BLaER1 treated with 17β-estradiol and CSF1 and Interleukin-3, amounts not matched to agents 10 nM and 100 nM (cell line): ENCODE measurements at regions not wholly inside any gene's neighbourhood (a gene's known extent, or its start where the extent isn't known, plus 50 kb on each side); places are given as distances from the start of the nearest gene placed in this dataset.
"Not testable (repeated sequence)": the region's sequence is repeated elsewhere in the genome, so short reads cannot be mapped to it uniquely, and the experiment has no call there.

Experiments
- H3K27ac ChIP-seq, 11 experiments: shearing (Covaris generic); formaldehyde crosslinking; 2 replicates each; pipeline ENCODE4 v1.8.1; 2022
- H3K27me3 ChIP-seq, 11 experiments: shearing (Covaris generic); formaldehyde crosslinking; 2 replicates each; pipeline ENCODE4 v1.8.1; 2022
- H3K36me3 ChIP-seq, 11 experiments: shearing (Covaris generic); formaldehyde crosslinking; 2 replicates each; pipeline ENCODE4 v1.8.1; 2022
- H3K4me1 ChIP-seq, 10 experiments: shearing (Covaris generic); formaldehyde crosslinking; 2 replicates each; pipeline ENCODE4 v1.8.1; 2022
- H3K4me2 ChIP-seq, 11 experiments: shearing (Covaris generic); formaldehyde crosslinking; 2 replicates each; pipeline ENCODE4 v1.8.1; 2022
- H3K4me3 ChIP-seq, 10 experiments: shearing (Covaris generic); formaldehyde crosslinking; 2 replicates each; pipeline ENCODE4 v1.8.1; 2022
- H3K9ac ChIP-seq, 11 experiments: shearing (Covaris generic); formaldehyde crosslinking; 2 replicates each; pipeline ENCODE4 v1.8.1; 2022
- H3K9me3 ChIP-seq, 11 experiments: shearing (Covaris generic); formaldehyde crosslinking; replicated peaks in 1 of 11; 2 replicates each; pipeline ENCODE4 v1.8.1; 2022
- H4K20me1 ChIP-seq, 11 experiments: shearing (Covaris generic); formaldehyde crosslinking; 2 replicates each; pipeline ENCODE4 v1.8.1; 2022
- Cebpa-rat ChIP-seq, 11 experiments: shearing (Covaris generic); IDR thresholded peaks; 2 replicates each; pipeline ENCODE4 v1.8.1; 2022

DNA sequence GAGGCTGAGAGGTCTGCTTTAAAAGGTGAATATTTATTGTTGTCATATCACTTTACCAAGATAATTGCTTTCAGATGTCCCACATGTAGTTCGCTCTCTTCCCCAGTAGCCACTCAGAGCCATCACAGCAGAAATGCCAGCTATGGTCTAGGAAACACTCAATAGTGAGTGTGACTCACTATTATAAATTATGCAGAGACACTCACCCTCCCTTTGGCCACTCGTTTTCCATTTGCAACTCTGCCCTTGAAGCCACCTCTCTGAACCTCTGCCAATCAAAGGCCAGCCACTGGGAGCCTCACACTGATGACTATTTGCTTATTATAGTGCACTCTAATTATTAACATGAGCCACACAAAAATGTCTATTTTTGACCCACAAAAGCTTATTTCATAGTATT lies 328.1 kb upstream of the ATP10A start:
- no peak for TF ChIP-seq Cebpa-rat (IDR thresholded peaks at IDR 0.05)
- H3K4me1 ChIP-seq, result no peaks in the 10 kb centered on the region
- no peak overlapping the region for H3K4me2 ChIP-seq

DNA sequence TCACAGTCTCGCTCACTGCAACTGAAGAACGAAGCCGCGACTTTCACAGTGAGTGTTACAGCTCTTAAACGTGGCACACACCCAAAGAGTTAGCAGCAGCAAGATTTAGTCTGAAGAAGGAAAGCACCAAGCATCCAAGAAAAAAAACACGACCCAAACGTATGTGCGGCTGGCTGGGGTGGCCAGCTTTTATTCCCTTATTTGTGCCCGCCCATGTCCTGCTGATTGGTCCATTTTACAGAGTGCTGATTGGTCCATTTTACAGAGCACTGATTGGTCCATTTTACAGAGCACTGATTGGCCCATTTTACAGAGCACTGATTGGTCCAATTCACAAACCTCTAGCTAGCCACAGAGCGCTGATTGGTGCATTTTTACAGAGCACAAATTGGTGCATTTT lies 323.0 kb upstream of the ATP10A start:
- H4K20me1 ChIP-seq, H3K9ac ChIP-seq, H3K4me2 ChIP-seq, H3K4me3 ChIP-seq, H3K27me3 ChIP-seq, H3K36me3 ChIP-seq, H3K4me1 ChIP-seq, H3K27ac ChIP-seq: not testable (repeated sequence)
- peaks cover 10 to 20% (median 15%) of the 10 kb centered on the region in 11 experiments; a peak in 19 of 22 replicates for H3K9me3 ChIP-seq

More for the DNA sequence above, 328.1 kb upstream of the ATP10A start:
- H3K9ac ChIP-seq, result no peak overlapping the region
- H3K4me3 ChIP-seq, result no peak overlapping the region
- H3K27me3 ChIP-seq, result no peaks in the 10 kb centered on the region
- no peak overlapping the region for H3K27ac ChIP-seq
- H4K20me1 ChIP-seq, result no peaks in the 10 kb centered on the region
- no peaks in the 10 kb centered on the region for H3K36me3 ChIP-seq
- peaks cover 4 to 14% (median 10%) of the 10 kb centered on the region in 11 experiments; a peak in 19 of 22 replicates for H3K9me3 ChIP-seq

DNA sequence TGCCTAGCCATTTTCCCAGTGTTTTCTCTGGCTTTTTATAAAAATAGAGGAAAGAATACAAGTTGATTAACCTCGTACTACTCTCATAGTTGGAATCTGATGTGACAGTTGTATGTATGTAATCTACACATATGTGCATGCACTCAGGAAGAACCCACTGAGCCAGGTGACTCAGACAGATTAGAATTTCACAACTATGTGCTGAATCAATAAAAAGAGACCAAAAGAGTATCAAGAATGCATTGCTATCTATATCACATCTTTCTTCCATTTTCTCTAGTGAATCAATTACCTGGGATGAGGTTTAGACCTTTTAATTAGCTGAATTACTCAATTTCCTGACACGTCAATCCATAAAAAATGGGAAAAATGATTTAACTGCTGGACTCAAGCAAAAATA lies 319.3 kb upstream of the ATP10A start:
- no peak for TF ChIP-seq Cebpa-rat (IDR thresholded peaks at IDR 0.05)
- H3K9me3 ChIP-seq, result peaks cover 10 to 18% (median 15%) of the 10 kb centered on the region in 11 experiments; a peak in 19 of 22 replicates
- peaks cover 0 to 7% (median 0%) of the 10 kb centered on the region in 10 experiments; a peak in 5 of 20 replicates for H3K4me1 ChIP-seq

DNA sequence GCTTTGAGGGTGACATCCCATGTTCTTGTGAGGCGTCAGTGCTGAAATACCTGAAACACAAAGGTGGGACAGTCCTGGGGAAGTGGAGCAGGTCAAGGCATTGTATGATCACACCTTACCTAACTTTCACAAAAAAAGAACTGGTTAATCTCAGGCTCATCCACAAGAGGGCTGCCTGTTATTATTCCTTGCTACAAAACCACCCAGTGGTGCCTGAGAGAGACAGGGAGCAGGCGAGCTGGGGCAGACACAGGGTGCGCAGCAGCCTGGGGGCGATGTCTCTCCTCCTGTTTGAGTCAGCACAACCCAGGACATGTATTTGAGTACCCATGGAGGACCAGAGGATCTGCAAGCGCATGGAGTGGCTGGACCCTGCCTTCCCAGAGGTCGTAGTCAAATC lies 316.8 kb upstream of the ATP10A start:
- no peaks in the 10 kb centered on the region for H3K9me3 ChIP-seq
- no peaks in the 10 kb centered on the region for H3K27me3 ChIP-seq
- no peak overlapping the region for H3K4me3 ChIP-seq
- no peak overlapping the region for H3K27ac ChIP-seq
- no peaks in the 10 kb centered on the region for H3K36me3 ChIP-seq
- no peak overlapping the region for H3K9ac ChIP-seq
- H3K4me2 ChIP-seq, result no peak overlapping the region
- peaks cover 0 to 7% (median 0%) of the 10 kb centered on the region in 10 experiments; a peak in 5 of 20 replicates for H3K4me1 ChIP-seq
- no peaks in the 10 kb centered on the region for H4K20me1 ChIP-seq
- TF ChIP-seq Cebpa-rat (IDR thresholded peaks at IDR 0.05), result no peak

More for the DNA sequence above, 319.3 kb upstream of the ATP10A start:
- no peak overlapping the region for H3K9ac ChIP-seq
- no peaks in the 10 kb centered on the region for H3K36me3 ChIP-seq
- H3K27me3 ChIP-seq, result no peaks in the 10 kb centered on the region
- H4K20me1 ChIP-seq, result no peaks in the 10 kb centered on the region
- H3K4me3 ChIP-seq, result no peak overlapping the region
- H3K27ac ChIP-seq, result no peak overlapping the region
- H3K4me2 ChIP-seq, result no peak overlapping the region

DNA sequence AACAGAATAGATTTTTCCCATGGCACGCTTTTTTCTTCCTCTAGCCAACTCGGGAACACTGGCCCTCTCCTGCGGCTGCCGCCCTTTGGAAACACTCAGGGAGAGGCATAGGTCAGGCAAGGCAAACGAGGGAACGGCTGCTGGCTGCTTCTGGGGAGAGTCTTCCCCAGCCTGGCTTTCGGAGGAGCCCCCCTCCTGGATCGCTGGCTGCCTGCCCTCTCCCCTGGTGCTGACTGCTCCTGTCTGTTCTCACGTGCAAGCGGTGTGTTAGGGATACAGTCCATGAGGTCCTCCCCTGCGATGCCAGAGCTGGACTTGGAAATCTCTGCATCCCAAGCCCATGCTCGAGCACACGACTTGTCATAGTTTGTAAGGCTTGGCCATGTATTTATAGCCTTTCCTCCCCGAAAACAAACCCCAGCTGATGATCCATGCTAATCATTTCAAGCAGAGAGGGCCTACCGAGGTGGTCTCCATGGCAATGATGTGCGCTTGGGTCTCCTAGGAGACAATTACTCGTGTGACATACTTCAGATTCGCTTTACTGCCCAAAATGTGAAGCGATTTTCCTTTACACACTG lies 315.6 kb upstream of the ATP10A start:
- H3K4me1 ChIP-seq, result peaks cover 0 to 7% (median 0%) of the 10 kb centered on the region in 10 experiments; a peak in 5 of 20 replicates
- H3K27ac ChIP-seq, result no peak overlapping the region
- no peak for TF ChIP-seq Cebpa-rat (IDR thresholded peaks at IDR 0.05)
- no peaks in the 10 kb centered on the region for H4K20me1 ChIP-seq
- H3K9ac ChIP-seq, result no peak overlapping the region
- H3K4me2 ChIP-seq, result peak overlapping the region in 3 of 11 experiments; percentile 16 to 30 (median 16); a peak in 2 of 22 replicates
- H3K9me3 ChIP-seq, result no peaks in the 10 kb centered on the region
- H3K27me3 ChIP-seq, result no peaks in the 10 kb centered on the region
- H3K36me3 ChIP-seq, result no peaks in the 10 kb centered on the region
- no peak overlapping the region for H3K4me3 ChIP-seq

DNA sequence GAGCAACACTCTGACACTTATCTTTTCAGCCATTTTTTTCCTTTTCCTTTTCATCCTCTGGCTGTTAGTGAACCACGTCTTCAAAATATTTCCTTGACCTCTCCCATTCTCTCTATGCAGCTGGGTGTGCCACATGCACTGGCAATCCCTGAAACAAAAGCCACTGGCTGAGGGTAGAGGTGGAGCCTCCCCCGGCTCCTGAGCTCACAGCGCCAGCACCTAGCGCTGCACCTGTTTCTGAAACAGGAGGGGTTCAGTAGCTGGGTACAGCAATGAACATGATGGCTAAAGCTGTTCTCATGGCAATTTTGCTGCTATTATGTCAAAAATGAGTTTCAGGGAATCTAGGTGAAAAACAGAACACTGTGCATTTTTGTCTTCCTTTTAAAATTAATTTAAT lies 314.7 kb upstream of the ATP10A start:
- no peak for TF ChIP-seq Cebpa-rat (IDR thresholded peaks at IDR 0.05)
- H3K4me3 ChIP-seq, result no peak overlapping the region
- no peaks in the 10 kb centered on the region for H4K20me1 ChIP-seq
- no peak overlapping the region for H3K9ac ChIP-seq
- no peaks in the 10 kb centered on the region for H3K36me3 ChIP-seq
- no peak overlapping the region for H3K27ac ChIP-seq
- no peak overlapping the region for H3K4me2 ChIP-seq
- peaks cover 0 to 7% (median 0%) of the 10 kb centered on the region in 10 experiments; a peak in 5 of 20 replicates for H3K4me1 ChIP-seq
- no peaks in the 10 kb centered on the region for H3K9me3 ChIP-seq
- no peaks in the 10 kb centered on the region for H3K27me3 ChIP-seq

DNA sequence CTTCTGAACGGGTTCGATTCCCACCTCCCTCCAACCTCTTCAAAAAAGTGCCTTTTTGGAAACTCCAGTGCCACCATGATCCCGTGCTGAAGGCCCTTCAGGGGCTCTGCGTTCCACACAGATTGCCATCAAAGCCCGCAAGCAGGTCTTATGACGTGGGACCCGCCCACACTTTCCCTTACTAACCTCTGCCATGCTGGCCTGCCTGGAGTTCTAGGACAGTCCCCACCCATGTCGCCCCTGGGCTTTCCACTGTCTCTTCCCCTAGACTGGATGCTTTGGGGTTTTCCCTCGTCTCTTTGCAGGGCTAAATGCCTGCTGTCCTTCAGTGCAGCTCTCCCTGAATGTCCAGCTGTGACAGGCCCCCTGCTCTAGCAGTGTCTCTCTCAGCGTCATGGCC lies 313.7 kb upstream of the ATP10A start:
- H3K36me3 ChIP-seq, result no peaks in the 10 kb centered on the region
- H3K9me3 ChIP-seq, result no peaks in the 10 kb centered on the region
- H3K27ac ChIP-seq, result no peak overlapping the region
- H3K4me3 ChIP-seq, result no peak overlapping the region
- H3K27me3 ChIP-seq, result no peaks in the 10 kb centered on the region
- no peak overlapping the region for H3K9ac ChIP-seq
- TF ChIP-seq Cebpa-rat (IDR thresholded peaks at IDR 0.05), result no peak
- H4K20me1 ChIP-seq, result no peaks in the 10 kb centered on the region
- H3K4me1 ChIP-seq, result peaks cover 0 to 7% (median 0%) of the 10 kb centered on the region in 10 experiments; a peak in 5 of 20 replicates
- H3K4me2 ChIP-seq, result no peak overlapping the region

DNA sequence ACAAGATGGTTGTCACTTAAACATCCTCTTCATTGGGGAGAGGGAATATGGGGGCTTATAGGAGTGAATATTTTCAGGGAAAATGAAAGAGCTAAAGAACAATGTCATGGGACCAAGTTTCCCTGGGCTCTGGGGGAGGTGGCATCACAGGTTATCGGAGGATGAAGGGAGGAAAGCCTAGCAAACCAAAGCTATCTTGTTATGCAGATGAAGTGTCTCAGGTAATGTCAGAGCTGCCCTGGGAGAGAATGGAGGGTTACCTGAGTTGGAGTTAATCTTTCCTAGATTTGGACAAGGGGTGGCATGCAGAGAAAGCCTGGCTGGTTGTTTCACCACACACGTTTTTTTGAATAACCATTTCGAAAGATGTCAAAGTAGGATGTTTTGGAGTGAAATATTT lies 308.1 kb upstream of the ATP10A start:
- TF ChIP-seq Cebpa-rat (IDR thresholded peaks at IDR 0.05), result no peak
- Histone ChIP-seq H3K4me2 (no peak overlapping the region), H4K20me1 (no peaks in the 10 kb centered on the region), H3K4me1 (peaks cover 0 to 3% (median 0%) of the 10 kb centered on the region in 10 experiments; a peak in 1 of 20 replicates), H3K27me3 (no peaks in the 10 kb centered on the region), H3K9ac (no peak overlapping the region), H3K4me3 (no peak overlapping the region), H3K27ac (no peak overlapping the region), H3K36me3 (no peaks in the 10 kb centered on the region), H3K9me3 (no peaks in the 10 kb centered on the region)

DNA sequence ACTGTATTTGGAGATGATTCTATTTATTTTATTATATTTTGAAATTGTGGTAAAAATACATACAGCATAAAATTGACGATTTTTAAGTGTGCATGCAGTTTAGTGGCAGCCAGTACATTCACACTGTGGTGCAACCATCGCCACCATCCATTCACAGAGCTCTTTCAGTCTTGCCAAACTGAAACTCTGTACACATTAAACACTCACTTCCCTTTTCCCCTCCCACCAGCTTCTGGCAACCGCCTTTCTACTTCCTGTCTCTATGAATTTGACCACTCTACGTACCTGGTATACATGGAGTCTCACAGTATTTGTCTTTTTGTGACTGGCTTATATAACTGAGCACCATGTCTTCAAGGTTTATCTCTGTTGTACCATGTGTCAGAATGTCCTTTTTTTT lies 303.3 kb upstream of the ATP10A start:
- Histone ChIP-seq H3K4me1 (peaks cover 0 to 5% (median 0%) of the 10 kb centered on the region in 10 experiments; a peak in 1 of 20 replicates), H3K9ac (no peak overlapping the region), H3K36me3 (no peaks in the 10 kb centered on the region), H3K4me3 (no peak overlapping the region), H3K9me3 (peaks cover 0 to 3% (median 0%) of the 10 kb centered on the region in 11 experiments; a peak in 1 of 22 replicates), H4K20me1 (no peaks in the 10 kb centered on the region), H3K4me2 (no peak overlapping the region), H3K27me3 (no peaks in the 10 kb centered on the region), H3K27ac (no peak overlapping the region)
- no peak for TF ChIP-seq Cebpa-rat (IDR thresholded peaks at IDR 0.05)

DNA sequence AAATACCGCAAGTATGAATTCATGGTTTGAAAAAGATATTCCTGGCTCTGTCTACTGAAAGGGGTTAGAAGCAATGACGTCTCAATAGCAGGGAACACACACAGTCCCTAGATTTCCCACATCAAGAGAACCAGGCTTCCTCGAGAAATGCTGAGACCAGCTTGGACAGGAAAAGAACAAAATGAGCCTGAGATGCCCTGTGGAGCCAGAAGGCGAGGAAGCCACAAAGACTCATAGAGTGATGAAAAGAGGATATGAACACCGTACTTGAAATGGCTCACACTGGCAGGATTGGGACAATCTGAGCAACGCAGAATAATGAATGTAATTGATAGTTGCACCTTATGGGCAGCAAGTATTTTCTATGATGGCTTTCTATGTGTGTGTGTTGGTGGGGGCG lies 302.4 kb upstream of the ATP10A start:
- Histone ChIP-seq H3K9me3 (peaks cover 0 to 4% (median 0%) of the 10 kb centered on the region in 11 experiments; a peak in 1 of 22 replicates), H3K27ac (no peak overlapping the region), H4K20me1 (no peaks in the 10 kb centered on the region), H3K27me3 (no peaks in the 10 kb centered on the region), H3K9ac (no peak overlapping the region), H3K4me2 (no peak overlapping the region), H3K4me1 (peaks cover 0 to 5% (median 0%) of the 10 kb centered on the region in 10 experiments; a peak in 1 of 20 replicates), H3K36me3 (no peaks in the 10 kb centered on the region), H3K4me3 (no peak overlapping the region)
- no peak for TF ChIP-seq Cebpa-rat (IDR thresholded peaks at IDR 0.05)
